Kasumi-1 (cell line): ENCODE measurements at regions not wholly inside any gene's neighbourhood (a gene's known extent, or its start where the extent isn't known, plus 50 kb on each side); places are given as distances from the start of the nearest gene placed in this dataset.

Experiments
- DNase-seq, 2 experiments: peaks; one replicate each; lab custom pipeline; 2025; lab: John Stamatoyannopoulos, UW

GRCh38 chr3:64748244-64748904, 60.6 kb upstream of the ADAMTS9 start:
- no peak for DNase-seq

GRCh38 chr3:64747679-64748078, 59.9 kb upstream of the ADAMTS9 start:
- no peak for DNase-seq

- no peak for DNase-seq
Measured at GRCh38 chr3:64743887-64744243, 56.1 kb upstream of the ADAMTS9 start.

GRCh38 chr3:64743156-64743886, 55.5 kb upstream of the ADAMTS9 start:
- no peak for DNase-seq

- no peak for DNase-seq
Measured at GRCh38 chr3:64741341-64741740, 53.5 kb upstream of the ADAMTS9 start.

- no peak for DNase-seq
Measured at GRCh38 chr3:64739971-64740631, 52.3 kb upstream of the ADAMTS9 start.
